ENCODE measurements at regions not wholly inside any gene's neighbourhood (a gene's known extent, or its start where the extent isn't known, plus 50 kb on each side); places are given as distances from the start of the nearest gene placed in this dataset.

DNA sequence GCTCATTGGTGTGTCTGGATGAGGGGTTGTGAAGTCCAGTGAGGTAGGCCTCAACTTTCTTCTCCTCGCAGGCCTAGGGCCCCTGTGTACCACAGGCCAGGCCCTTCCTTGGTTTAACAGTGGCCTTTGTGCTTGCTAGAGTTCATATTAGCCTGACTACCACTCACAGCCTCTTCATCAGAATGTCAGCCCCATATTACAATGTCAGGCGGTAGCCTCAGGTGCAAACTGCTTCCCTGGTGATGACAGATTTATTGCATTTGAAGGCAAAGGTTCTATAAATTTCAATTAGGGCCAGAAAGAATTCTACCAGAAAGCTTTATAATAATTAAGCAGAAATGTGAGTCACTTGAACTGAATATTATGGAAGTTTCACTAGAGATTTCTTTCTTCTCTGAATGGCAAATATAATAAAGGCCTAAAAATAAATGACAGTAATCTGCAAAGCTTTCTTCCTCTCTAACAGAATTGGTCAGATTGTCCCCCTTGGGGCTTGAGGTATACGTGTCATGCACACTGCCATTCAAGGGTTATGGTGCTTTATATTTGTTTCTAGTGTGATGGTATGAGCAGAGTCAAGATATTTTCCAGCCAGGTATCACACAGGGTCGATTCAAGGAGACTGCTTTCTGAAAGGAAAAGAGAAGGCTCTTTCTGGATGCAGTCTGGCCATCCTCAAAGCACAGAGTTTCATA is 210.3 kb downstream of the CWF19L2 start:
- TF ChIP-seq ZEB2 (tag by site-specific recombination; IDR thresholded peaks at IDR 0.05) (no peak), ZNF174 (tag by site-specific recombination; IDR thresholded peaks at IDR 0.05) (no peak), MEIS1 (CRISPR knock-in tag; IDR thresholded peaks at IDR 0.05; ENCODE audit: borderline replicate concordance) (no peak), KLF16 (tag by site-specific recombination; IDR thresholded peaks at IDR 0.05) (no peak), YY1 (tag by site-specific recombination; IDR thresholded peaks at IDR 0.05) (no peak), ZNF830 (tag by site-specific recombination; IDR thresholded peaks at IDR 0.05; ENCODE audit: low read depth) (no peak)
- TF ChIP-seq, protein P1, sequence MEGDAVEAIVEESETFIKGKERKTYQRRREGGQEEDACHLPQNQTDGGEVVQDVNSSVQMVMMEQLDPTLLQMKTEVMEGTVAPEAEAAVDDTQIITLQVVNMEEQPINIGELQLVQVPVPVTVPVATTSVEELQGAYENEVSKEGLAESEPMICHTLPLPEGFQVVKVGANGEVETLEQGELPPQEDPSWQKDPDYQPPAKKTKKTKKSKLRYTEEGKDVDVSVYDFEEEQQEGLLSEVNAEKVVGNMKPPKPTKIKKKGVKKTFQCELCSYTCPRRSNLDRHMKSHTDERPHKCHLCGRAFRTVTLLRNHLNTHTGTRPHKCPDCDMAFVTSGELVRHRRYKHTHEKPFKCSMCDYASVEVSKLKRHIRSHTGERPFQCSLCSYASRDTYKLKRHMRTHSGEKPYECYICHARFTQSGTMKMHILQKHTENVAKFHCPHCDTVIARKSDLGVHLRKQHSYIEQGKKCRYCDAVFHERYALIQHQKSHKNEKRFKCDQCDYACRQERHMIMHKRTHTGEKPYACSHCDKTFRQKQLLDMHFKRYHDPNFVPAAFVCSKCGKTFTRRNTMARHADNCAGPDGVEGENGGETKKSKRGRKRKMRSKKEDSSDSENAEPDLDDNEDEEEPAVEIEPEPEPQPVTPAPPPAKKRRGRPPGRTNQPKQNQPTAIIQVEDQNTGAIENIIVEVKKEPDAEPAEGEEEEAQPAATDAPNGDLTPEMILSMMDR (tag by site-specific recombination; IDR thresholded peaks at IDR 0.05), result no peak
- TF ChIP-seq, protein P2, sequence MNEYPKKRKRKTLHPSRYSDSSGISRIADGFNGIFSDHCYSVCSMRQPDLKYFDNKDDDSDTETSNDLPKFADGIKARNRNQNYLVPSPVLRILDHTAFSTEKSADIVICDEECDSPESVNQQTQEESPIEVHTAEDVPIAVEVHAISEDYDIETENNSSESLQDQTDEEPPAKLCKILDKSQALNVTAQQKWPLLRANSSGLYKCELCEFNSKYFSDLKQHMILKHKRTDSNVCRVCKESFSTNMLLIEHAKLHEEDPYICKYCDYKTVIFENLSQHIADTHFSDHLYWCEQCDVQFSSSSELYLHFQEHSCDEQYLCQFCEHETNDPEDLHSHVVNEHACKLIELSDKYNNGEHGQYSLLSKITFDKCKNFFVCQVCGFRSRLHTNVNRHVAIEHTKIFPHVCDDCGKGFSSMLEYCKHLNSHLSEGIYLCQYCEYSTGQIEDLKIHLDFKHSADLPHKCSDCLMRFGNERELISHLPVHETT (tag by site-specific recombination; IDR thresholded peaks at IDR 0.05), result no peak
- TF ChIP-seq, protein P3, sequence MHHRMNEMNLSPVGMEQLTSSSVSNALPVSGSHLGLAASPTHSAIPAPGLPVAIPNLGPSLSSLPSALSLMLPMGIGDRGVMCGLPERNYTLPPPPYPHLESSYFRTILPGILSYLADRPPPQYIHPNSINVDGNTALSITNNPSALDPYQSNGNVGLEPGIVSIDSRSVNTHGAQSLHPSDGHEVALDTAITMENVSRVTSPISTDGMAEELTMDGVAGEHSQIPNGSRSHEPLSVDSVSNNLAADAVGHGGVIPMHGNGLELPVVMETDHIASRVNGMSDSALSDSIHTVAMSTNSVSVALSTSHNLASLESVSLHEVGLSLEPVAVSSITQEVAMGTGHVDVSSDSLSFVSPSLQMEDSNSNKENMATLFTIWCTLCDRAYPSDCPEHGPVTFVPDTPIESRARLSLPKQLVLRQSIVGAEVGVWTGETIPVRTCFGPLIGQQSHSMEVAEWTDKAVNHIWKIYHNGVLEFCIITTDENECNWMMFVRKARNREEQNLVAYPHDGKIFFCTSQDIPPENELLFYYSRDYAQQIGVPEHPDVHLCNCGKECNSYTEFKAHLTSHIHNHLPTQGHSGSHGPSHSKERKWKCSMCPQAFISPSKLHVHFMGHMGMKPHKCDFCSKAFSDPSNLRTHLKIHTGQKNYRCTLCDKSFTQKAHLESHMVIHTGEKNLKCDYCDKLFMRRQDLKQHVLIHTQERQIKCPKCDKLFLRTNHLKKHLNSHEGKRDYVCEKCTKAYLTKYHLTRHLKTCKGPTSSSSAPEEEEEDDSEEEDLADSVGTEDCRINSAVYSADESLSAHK (tag by site-specific recombination; IDR thresholded peaks at IDR 0.05), result no peak

All from HEK293 (cell line).